Testis (tissue), 2 donors: ENCODE measurements at regions not wholly inside any gene's neighbourhood (a gene's known extent, or its start where the extent isn't known, plus 50 kb on each side); places are given as distances from the start of the nearest gene placed in this dataset.

Source experiments
- DNase-seq: peaks from one replicate; pipeline ENCODE4 v3.0.0-alpha.2; 2019
- H3K27ac ChIP-seq, 2 donors: fragments of 200-600 bp; sonication (generic); one replicate each; pipeline ENCODE4 v1.5.1; 2019
- H3K27me3 ChIP-seq: fragments of 200-600 bp; sonication (generic); one replicate; pipeline ENCODE4 v1.5.1; 2019
- H3K36me3 ChIP-seq: fragments of 200-600 bp; sonication (generic); one replicate; pipeline ENCODE4 v1.5.1; 2017; ENCODE audit warnings: low read depth; ENCODE audit errors: missing control alignments
- H3K4me1 ChIP-seq: fragments of 200-600 bp; sonication (generic); one replicate; pipeline ENCODE4 v1.5.1; 2019
- H3K4me3 ChIP-seq, 2 donors: fragments of 200-600 bp; sonication (generic); one replicate each; pipeline ENCODE4 v1.5.1; 2017 to 2019
- H3K9me3 ChIP-seq: fragments of 200-600 bp; sonication (generic); one replicate; pipeline ENCODE4 v1.5.1; 2017
- POLR2A ChIP-seq: fragments of 450-650 bp; IDR thresholded peaks from one replicate; pipeline ENCODE4 v1.6.1; 2017; ENCODE audit warnings: antibody characterized with exemption, mild to moderate bottlenecking, moderate library complexity
- WGBS, 2 donors: methylation state at CpG; one replicate each; pipeline ENCODE4 v1.1.5; 2018; 5-methylcytosine and 5-hydroxymethylcytosine counted together
- intact Hi-C: fragments of 100-400 bp; cut with DNase I; formaldehyde crosslinking; loops from one replicate; pipeline ENCODE4 v1.15.1; 2023; ENCODE audit warnings: low total_unique reads
- TF ChIP-seq, protein P1 (sequence below), 3 experiments: fragments of 450-650 bp in 2 of 3; fragments of 200-600 bp in 1 of 3; sonication (generic) in 1 of 3; IDR thresholded peaks; one replicate each; pipeline ENCODE4 v1.5.1; 2016 to 2019; ENCODE audit warnings: antibody characterized with exemption in 3 of 3, mild to moderate bottlenecking in 2 of 3, moderate library complexity in 1 of 3

- Histone ChIP-seq H3K27me3 (no peaks in the 10 kb centered on the region), H3K27ac (no peak overlapping the region), H3K4me1 (no peaks in the 10 kb centered on the region), H3K9me3 (no peaks in the 10 kb centered on the region), H3K36me3 (no peaks in the 10 kb centered on the region), H3K4me3 (no peak overlapping the region)
- intact Hi-C loops, result no loop called here
- DNase-seq, result no peak
- TF ChIP-seq, protein P1, sequence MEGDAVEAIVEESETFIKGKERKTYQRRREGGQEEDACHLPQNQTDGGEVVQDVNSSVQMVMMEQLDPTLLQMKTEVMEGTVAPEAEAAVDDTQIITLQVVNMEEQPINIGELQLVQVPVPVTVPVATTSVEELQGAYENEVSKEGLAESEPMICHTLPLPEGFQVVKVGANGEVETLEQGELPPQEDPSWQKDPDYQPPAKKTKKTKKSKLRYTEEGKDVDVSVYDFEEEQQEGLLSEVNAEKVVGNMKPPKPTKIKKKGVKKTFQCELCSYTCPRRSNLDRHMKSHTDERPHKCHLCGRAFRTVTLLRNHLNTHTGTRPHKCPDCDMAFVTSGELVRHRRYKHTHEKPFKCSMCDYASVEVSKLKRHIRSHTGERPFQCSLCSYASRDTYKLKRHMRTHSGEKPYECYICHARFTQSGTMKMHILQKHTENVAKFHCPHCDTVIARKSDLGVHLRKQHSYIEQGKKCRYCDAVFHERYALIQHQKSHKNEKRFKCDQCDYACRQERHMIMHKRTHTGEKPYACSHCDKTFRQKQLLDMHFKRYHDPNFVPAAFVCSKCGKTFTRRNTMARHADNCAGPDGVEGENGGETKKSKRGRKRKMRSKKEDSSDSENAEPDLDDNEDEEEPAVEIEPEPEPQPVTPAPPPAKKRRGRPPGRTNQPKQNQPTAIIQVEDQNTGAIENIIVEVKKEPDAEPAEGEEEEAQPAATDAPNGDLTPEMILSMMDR (IDR thresholded peaks at IDR 0.05), result no peak
- no peak for TF ChIP-seq POLR2A
- 100% methylated on average over 1 of the region's 1 CpG for WGBS, 2 donors
These were observed 95.8 kb upstream of the MAP1LC3B2 start for GRCh38 chr12:116463366-116463765.

- WGBS, 2 donors, result 94 to 95% methylated on average over 3 of the region's 3 CpGs
- no peak overlapping the region for H3K27ac ChIP-seq
These were observed 93.8 kb upstream of the MAP1LC3B2 start for GRCh38 chr12:116465407-116465806.

GRCh38 chr12:116465856-116466255 is 93.3 kb upstream of the MAP1LC3B2 start:
- Histone ChIP-seq H3K27ac (no peak overlapping the region), H3K36me3 (no peaks in the 10 kb centered on the region), H3K9me3 (no peaks in the 10 kb centered on the region), H3K27me3 (no peaks in the 10 kb centered on the region), H3K4me1 (no peaks in the 10 kb centered on the region), H3K4me3 (no peak overlapping the region)
- intact Hi-C loops, result no loop called here
- DNase-seq, result no peak
- WGBS, 2 donors, result 67 to 79% methylated on average over 4 of the region's 4 CpGs
- TF ChIP-seq, protein P1 (IDR thresholded peaks at IDR 0.05), result no peak
- no peak for TF ChIP-seq POLR2A

More at GRCh38 chr12:116465407-116465806, 93.8 kb upstream of the MAP1LC3B2 start:
- H3K4me1 ChIP-seq, result no peaks in the 10 kb centered on the region
- no peaks in the 10 kb centered on the region for H3K27me3 ChIP-seq
- TF ChIP-seq POLR2A, result no peak
- TF ChIP-seq, protein P1 (IDR thresholded peaks at IDR 0.05), result no peak
- H3K36me3 ChIP-seq, result no peaks in the 10 kb centered on the region
- no peaks in the 10 kb centered on the region for H3K9me3 ChIP-seq
- intact Hi-C loops, result no loop called here
- DNase-seq, result no peak
- no peak overlapping the region for H3K4me3 ChIP-seq

DNA sequence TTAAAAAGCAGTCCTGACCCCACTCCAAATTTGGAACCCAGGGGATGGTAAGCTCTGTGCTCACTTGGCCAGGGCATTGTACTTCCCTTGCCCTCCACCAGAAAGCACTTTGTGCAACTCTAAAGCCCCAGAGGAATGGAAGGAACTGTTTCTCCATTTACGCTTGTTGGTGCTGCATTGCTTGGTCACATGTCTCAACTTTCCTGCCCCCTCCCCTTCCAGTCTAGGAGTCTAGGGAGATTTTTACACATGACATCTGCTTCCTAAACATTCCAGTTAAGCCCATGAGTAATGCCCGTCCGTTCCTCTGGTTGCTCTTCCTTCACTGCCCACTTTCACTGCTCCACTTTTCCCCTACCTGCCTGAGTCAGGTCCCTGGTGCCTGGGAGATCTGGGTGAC is 92.6 kb upstream of the MAP1LC3B2 start:
- H3K27me3 ChIP-seq, result no peaks in the 10 kb centered on the region
- no peak overlapping the region for H3K27ac ChIP-seq
- intact Hi-C loops, result no loop called here
- WGBS, 2 donors, result 71 to 75% methylated on average over 3 of the region's 3 CpGs
- no peaks in the 10 kb centered on the region for H3K4me1 ChIP-seq
- H3K9me3 ChIP-seq, result no peaks in the 10 kb centered on the region
- H3K4me3 ChIP-seq, result no peak overlapping the region
- H3K36me3 ChIP-seq, result no peaks in the 10 kb centered on the region
- no peak for TF ChIP-seq POLR2A
- TF ChIP-seq, protein P1 (IDR thresholded peaks at IDR 0.05), result no peak
- no peak for DNase-seq

DNA sequence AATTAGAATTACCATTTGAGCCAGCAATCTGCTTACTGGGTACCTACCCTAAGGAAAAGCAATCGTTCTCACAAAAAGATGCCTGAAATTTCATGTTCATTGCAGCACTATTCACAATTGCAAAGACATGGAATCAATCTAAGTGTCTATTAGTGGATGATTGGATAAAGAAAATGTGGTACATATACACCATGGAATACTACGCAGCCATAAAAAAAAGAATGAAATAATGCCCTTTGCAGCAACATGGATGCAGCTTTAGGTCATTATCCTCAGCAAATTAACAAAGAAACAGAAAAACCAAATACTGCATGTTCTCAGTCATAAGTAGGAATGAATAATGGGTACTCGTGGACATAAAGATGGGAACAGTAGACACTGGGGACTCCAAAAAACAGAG is 89.8 kb upstream of the MAP1LC3B2 start:
- no peak overlapping the region for H3K27ac ChIP-seq
- no peaks in the 10 kb centered on the region for H3K4me1 ChIP-seq
- no peak overlapping the region for H3K4me3 ChIP-seq
- 79 to 90% methylated on average over 3 of the region's 3 CpGs for WGBS, 2 donors
- H3K9me3 ChIP-seq, result no peaks in the 10 kb centered on the region
- TF ChIP-seq POLR2A, result no peak
- TF ChIP-seq, protein P1 (IDR thresholded peaks at IDR 0.05), result no peak
- DNase-seq, result no peak
- H3K27me3 ChIP-seq, result no peaks in the 10 kb centered on the region
- intact Hi-C loops, result no loop called here
- H3K36me3 ChIP-seq, result no peaks in the 10 kb centered on the region
